Endothelial cell of umbilical vein (primary cell): ENCODE measurements at regions not wholly inside any gene's neighbourhood (a gene's known extent, or its start where the extent isn't known, plus 50 kb on each side); places are given as distances from the start of the nearest gene placed in this dataset.

Experiments
- EZH2 ChIP-seq: IDR thresholded peaks from 2 replicates; pipeline ENCODE4 v1.6.1; 2012; ENCODE audit warnings: borderline replicate concordance, low read depth, mild to moderate bottlenecking, moderate library complexity, low read length, inconsistent platforms; ENCODE audit not compliant: severe bottlenecking
- FOS ChIP-seq: IDR thresholded peaks from 2 replicates; pipeline ENCODE4 v1.6.1; 2011; ENCODE audit warnings: mild to moderate bottlenecking, low read length, moderate library complexity, borderline replicate concordance; ENCODE audit not compliant: insufficient read depth
- GATA2 ChIP-seq: IDR thresholded peaks from 2 replicates; pipeline ENCODE4 v1.7.0; 2011; ENCODE audit warnings: low read depth, mild to moderate bottlenecking, moderate library complexity, mixed read lengths, low read length; ENCODE audit not compliant: insufficient read length, insufficient read depth
- JUN ChIP-seq: IDR thresholded peaks from 2 replicates; pipeline ENCODE4 v1.6.1; 2011; ENCODE audit warnings: borderline replicate concordance, low read depth; ENCODE audit not compliant: insufficient read length, insufficient read depth
- MAX ChIP-seq: IDR thresholded peaks from 2 replicates; pipeline ENCODE4 v1.6.1; 2011; ENCODE audit not compliant: insufficient read depth, insufficient read length
- MYC ChIP-seq: IDR thresholded peaks from one replicate; pipeline ENCODE4 v1.6.1; 2011; ENCODE audit warnings: mild to moderate bottlenecking, low read depth, low read length
- POLR2A ChIP-seq: IDR thresholded peaks from 2 replicates; pipeline ENCODE4 v1.6.1; 2012; ENCODE audit warnings: low read depth, mild to moderate bottlenecking, control low read depth, low read length
- POLR2AphosphoS5 ChIP-seq: IDR thresholded peaks from 2 replicates; pipeline ENCODE4 v1.6.1; 2012; ENCODE audit warnings: low read depth, mild to moderate bottlenecking, control low read depth, low read length, moderate library complexity; ENCODE audit not compliant: insufficient read depth
- TF ChIP-seq, protein P1 (sequence below), 2 donors: IDR thresholded peaks; 1 replicate in 1 of 2; 2 replicates in 1 of 2; pipeline ENCODE4 v1.5.1; 2011; ENCODE audit warnings: low read length in 2 of 2, mild to moderate bottlenecking in 2 of 2, moderate library complexity in 2 of 2, control low read depth in 1 of 2, inconsistent platforms in 1 of 2, low read depth in 1 of 2; ENCODE audit not compliant: insufficient read depth in 1 of 2; ENCODE audit errors: extremely low read depth in 1 of 2

DNA sequence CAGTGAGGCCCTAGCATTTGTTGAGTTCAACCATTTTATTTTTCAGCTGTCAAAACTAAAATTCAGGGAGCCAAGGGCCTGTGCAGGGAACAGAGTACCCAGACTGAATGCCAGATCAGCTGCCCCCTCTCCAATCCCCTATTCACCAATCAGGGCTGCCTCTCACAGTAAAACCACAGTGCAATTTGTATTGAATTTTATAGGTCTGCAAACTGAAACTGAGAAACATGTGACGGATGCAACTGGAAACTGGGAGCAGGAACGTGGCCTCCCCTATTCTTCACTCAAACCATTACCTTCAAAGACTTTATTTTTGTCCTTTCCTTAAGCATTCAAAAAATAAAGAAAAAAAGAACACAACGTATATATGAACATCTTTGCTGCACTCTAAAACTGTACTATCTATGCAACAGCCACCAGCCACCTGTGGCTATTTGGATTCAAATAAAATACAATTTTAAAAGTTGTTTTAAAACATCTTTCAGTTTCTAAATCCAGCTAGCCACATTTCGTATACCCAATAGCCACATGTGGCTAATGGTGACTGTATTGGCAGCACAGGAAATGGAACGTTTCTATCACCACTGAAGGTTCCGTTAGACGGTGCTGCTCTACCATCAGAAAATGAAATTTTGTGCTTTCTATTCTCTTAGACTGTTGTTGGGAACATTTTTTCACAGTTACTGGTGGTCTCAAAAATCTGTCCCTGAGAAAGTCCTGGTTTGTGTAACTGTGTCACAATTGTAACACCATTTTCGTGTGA lies 371.3 kb upstream of the FAR2 start:
- TF ChIP-seq, protein P1, sequence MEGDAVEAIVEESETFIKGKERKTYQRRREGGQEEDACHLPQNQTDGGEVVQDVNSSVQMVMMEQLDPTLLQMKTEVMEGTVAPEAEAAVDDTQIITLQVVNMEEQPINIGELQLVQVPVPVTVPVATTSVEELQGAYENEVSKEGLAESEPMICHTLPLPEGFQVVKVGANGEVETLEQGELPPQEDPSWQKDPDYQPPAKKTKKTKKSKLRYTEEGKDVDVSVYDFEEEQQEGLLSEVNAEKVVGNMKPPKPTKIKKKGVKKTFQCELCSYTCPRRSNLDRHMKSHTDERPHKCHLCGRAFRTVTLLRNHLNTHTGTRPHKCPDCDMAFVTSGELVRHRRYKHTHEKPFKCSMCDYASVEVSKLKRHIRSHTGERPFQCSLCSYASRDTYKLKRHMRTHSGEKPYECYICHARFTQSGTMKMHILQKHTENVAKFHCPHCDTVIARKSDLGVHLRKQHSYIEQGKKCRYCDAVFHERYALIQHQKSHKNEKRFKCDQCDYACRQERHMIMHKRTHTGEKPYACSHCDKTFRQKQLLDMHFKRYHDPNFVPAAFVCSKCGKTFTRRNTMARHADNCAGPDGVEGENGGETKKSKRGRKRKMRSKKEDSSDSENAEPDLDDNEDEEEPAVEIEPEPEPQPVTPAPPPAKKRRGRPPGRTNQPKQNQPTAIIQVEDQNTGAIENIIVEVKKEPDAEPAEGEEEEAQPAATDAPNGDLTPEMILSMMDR (IDR thresholded peaks at IDR 0.05; ENCODE audit: extremely low read depth in 1 of 2, insufficient read depth in 1 of 2, low read depth in 1 of 2, low read length in 2 of 2): no peak
- TF ChIP-seq POLR2AphosphoS5: no peak
- no peak for TF ChIP-seq MAX
- no peak for TF ChIP-seq MYC
- TF ChIP-seq JUN: no peak
- TF ChIP-seq EZH2: no peak
- no peak for TF ChIP-seq POLR2A
- no peak for TF ChIP-seq FOS
- TF ChIP-seq GATA2: no peak
